ENCODE measurements at regions not wholly inside any gene's neighbourhood (a gene's known extent, or its start where the extent isn't known, plus 50 kb on each side); places are given as distances from the start of the nearest gene placed in this dataset.
"Not testable (repeated sequence)": the region's sequence is repeated elsewhere in the genome, so short reads cannot be mapped to it uniquely, and the experiment has no call there.

GRCh38 chr2:11079136-11079824, 76.0 kb upstream of the SLC66A3 start:
- TF ChIP-seq ZFX (IDR thresholded peaks at IDR 0.05; ENCODE audit: borderline replicate concordance) (no peak), CTCF (IDR thresholded peaks at IDR 0.05) (no peak)
- H3K27ac ChIP-seq, result no peak overlapping the region

- no peak for TF ChIP-seq ZFX (IDR thresholded peaks at IDR 0.05; ENCODE audit: borderline replicate concordance)
- no peak for TF ChIP-seq CTCF (IDR thresholded peaks at IDR 0.05)
- no peak overlapping the region for H3K27ac ChIP-seq
Observed at GRCh38 chr2:11080253-11081115, 74.8 kb upstream of the SLC66A3 start.

- TF ChIP-seq ZFX (IDR thresholded peaks at IDR 0.05; ENCODE audit: borderline replicate concordance) (no peak), CTCF (IDR thresholded peaks at IDR 0.05) (no peak)
- H3K27ac ChIP-seq, result no peak overlapping the region
Observed at GRCh38 chr2:11082880-11083279, 72.4 kb upstream of the SLC66A3 start.

GRCh38 chr2:11088821-11089220, 66.4 kb upstream of the SLC66A3 start:
- H3K27ac ChIP-seq, result not testable (repeated sequence)

- no peak overlapping the region for H3K27ac ChIP-seq
- TF ChIP-seq CTCF (IDR thresholded peaks at IDR 0.05) (no peak), ZFX (IDR thresholded peaks at IDR 0.05; ENCODE audit: borderline replicate concordance) (no peak)
Observed at GRCh38 chr2:11090187-11090586, 65.1 kb upstream of the SLC66A3 start.

GRCh38 chr2:11092701-11093335, 62.4 kb upstream of the SLC66A3 start:
- TF ChIP-seq CTCF (IDR thresholded peaks at IDR 0.05) (no peak), ZFX (IDR thresholded peaks at IDR 0.05; ENCODE audit: borderline replicate concordance) (no peak)
- no peak overlapping the region for H3K27ac ChIP-seq

GRCh38 chr2:11093467-11093866, 61.8 kb upstream of the SLC66A3 start:
- H3K27ac ChIP-seq, result no peak overlapping the region
- no peak for TF ChIP-seq ZFX (IDR thresholded peaks at IDR 0.05; ENCODE audit: borderline replicate concordance)
- TF ChIP-seq CTCF (IDR thresholded peaks at IDR 0.05), result no peak
